HUES6 (cell line): ENCODE measurements at regions not wholly inside any gene's neighbourhood (a gene's known extent, or its start where the extent isn't known, plus 50 kb on each side); places are given as distances from the start of the nearest gene placed in this dataset.

ENCODE experiments used
- H3K27ac ChIP-seq: 2 replicates; pipeline ENCODE4 v1.7.0; 2013; ENCODE audit warnings: low read depth, mild to moderate bottlenecking, low read length, inconsistent platforms
- H3K27me3 ChIP-seq: 2 replicates; pipeline ENCODE4 v1.6.1; 2013; ENCODE audit warnings: low read length; ENCODE audit not compliant: control insufficient read depth, insufficient read depth
- H3K36me3 ChIP-seq: 2 replicates; pipeline ENCODE4 v1.6.1; 2013; ENCODE audit warnings: low read length; ENCODE audit not compliant: control insufficient read depth, insufficient read depth
- H3K4me1 ChIP-seq: 2 replicates; pipeline ENCODE4 v1.6.1; 2013; ENCODE audit warnings: low read length; ENCODE audit not compliant: control insufficient read depth, insufficient read depth
- H3K4me3 ChIP-seq: 2 replicates; pipeline ENCODE4 v1.5.1; 2013; ENCODE audit warnings: low read depth, low read length
- H3K9ac ChIP-seq: one replicate; pipeline ENCODE4 v1.6.1; 2013; ENCODE audit warnings: mild to moderate bottlenecking, low read length
- H3K9me3 ChIP-seq: 2 replicates; pipeline ENCODE4 v1.6.1; 2013; ENCODE audit warnings: low read depth, low read length; ENCODE audit not compliant: control insufficient read depth, insufficient read depth

GRCh38 chr9:107142896-107143603 lies 140.0 kb upstream of the RAD23B start:
- no peaks in the 10 kb centered on the region for H3K36me3 ChIP-seq
- no peaks in the 10 kb centered on the region for H3K27me3 ChIP-seq
- no peak overlapping the region for H3K9ac ChIP-seq
- no peak overlapping the region for H3K27ac ChIP-seq
- H3K4me3 ChIP-seq = no peak overlapping the region
- peaks cover 2% of the 10 kb centered on the region; the same call in 1 of the 2 replicates for H3K4me1 ChIP-seq
- no peaks in the 10 kb centered on the region for H3K9me3 ChIP-seq

- Histone ChIP-seq H3K36me3 (no peaks in the 10 kb centered on the region), H3K27ac (no peak overlapping the region), H3K9me3 (no peaks in the 10 kb centered on the region), H3K27me3 (no peaks in the 10 kb centered on the region), H3K9ac (no peak overlapping the region), H3K4me1 (no peaks in the 10 kb centered on the region), H3K4me3 (no peak overlapping the region)
These were observed 138.6 kb upstream of the RAD23B start for GRCh38 chr9:107144475-107144874.

GRCh38 chr9:107147134-107147533 lies 135.9 kb upstream of the RAD23B start:
- no peaks in the 10 kb centered on the region for H3K36me3 ChIP-seq
- no peaks in the 10 kb centered on the region for H3K27me3 ChIP-seq
- peaks cover 5% of the 10 kb centered on the region; the same call in 1 of the 2 replicates for H3K9me3 ChIP-seq
- no peak overlapping the region for H3K4me3 ChIP-seq
- no peak overlapping the region for H3K9ac ChIP-seq
- H3K4me1 ChIP-seq = no peaks in the 10 kb centered on the region
- H3K27ac ChIP-seq = no peak overlapping the region

GRCh38 chr9:107148216-107148615 lies 134.9 kb upstream of the RAD23B start:
- Histone ChIP-seq H3K9me3 (peaks cover 5% of the 10 kb centered on the region; the same call in 1 of the 2 replicates), H3K27ac (no peak overlapping the region), H3K36me3 (no peaks in the 10 kb centered on the region), H3K4me3 (no peak overlapping the region), H3K9ac (no peak overlapping the region), H3K27me3 (no peaks in the 10 kb centered on the region), H3K4me1 (no peaks in the 10 kb centered on the region)

- H3K4me3 ChIP-seq = no peak overlapping the region
- no peak overlapping the region for H3K27ac ChIP-seq
- H3K9me3 ChIP-seq = peaks cover 5% of the 10 kb centered on the region; the same call in 1 of the 2 replicates
- no peak overlapping the region for H3K9ac ChIP-seq
- no peaks in the 10 kb centered on the region for H3K27me3 ChIP-seq
- H3K36me3 ChIP-seq = no peaks in the 10 kb centered on the region
- H3K4me1 ChIP-seq = peaks cover 10% of the 10 kb centered on the region; the same call in 1 of the 2 replicates
These were observed 133.3 kb upstream of the RAD23B start for GRCh38 chr9:107149756-107150155.

- H3K4me1 ChIP-seq = peaks cover 10% of the 10 kb centered on the region; the same call in 1 of the 2 replicates
- H3K9me3 ChIP-seq = peaks cover 5% of the 10 kb centered on the region; the same call in 1 of the 2 replicates
- H3K36me3 ChIP-seq = no peaks in the 10 kb centered on the region
- no peak overlapping the region for H3K9ac ChIP-seq
- H3K27ac ChIP-seq = no peak overlapping the region
- H3K27me3 ChIP-seq = no peaks in the 10 kb centered on the region
- no peak overlapping the region for H3K4me3 ChIP-seq
These were observed 129.7 kb upstream of the RAD23B start for GRCh38 chr9:107153336-107153735.

- Histone ChIP-seq H3K27me3 (no peaks in the 10 kb centered on the region), H3K36me3 (no peaks in the 10 kb centered on the region), H3K4me3 (no peak overlapping the region), H3K4me1 (peaks cover 10% of the 10 kb centered on the region; the same call in 1 of the 2 replicates), H3K9ac (no peak overlapping the region), H3K27ac (no peak overlapping the region), H3K9me3 (peaks cover 5% of the 10 kb centered on the region; the same call in 1 of the 2 replicates)
These were observed 128.8 kb upstream of the RAD23B start for GRCh38 chr9:107154291-107154690.

- H3K27ac ChIP-seq = no peak overlapping the region
- H3K27me3 ChIP-seq = no peaks in the 10 kb centered on the region
- peaks cover 5% of the 10 kb centered on the region; the same call in 1 of the 2 replicates for H3K9me3 ChIP-seq
- H3K4me3 ChIP-seq = no peak overlapping the region
- H3K36me3 ChIP-seq = no peaks in the 10 kb centered on the region
- no peak overlapping the region for H3K9ac ChIP-seq
- peaks cover 10% of the 10 kb centered on the region; the same call in 1 of the 2 replicates for H3K4me1 ChIP-seq
These were observed 128.3 kb upstream of the RAD23B start for GRCh38 chr9:107154766-107155165.

GRCh38 chr9:107155244-107155817 lies 127.7 kb upstream of the RAD23B start:
- H3K27me3 ChIP-seq = no peaks in the 10 kb centered on the region
- H3K9me3 ChIP-seq = peaks cover 5% of the 10 kb centered on the region; the same call in 1 of the 2 replicates
- H3K4me3 ChIP-seq = no peak overlapping the region
- no peak overlapping the region for H3K27ac ChIP-seq
- no peaks in the 10 kb centered on the region for H3K36me3 ChIP-seq
- peaks cover 10% of the 10 kb centered on the region; the same call in 1 of the 2 replicates for H3K4me1 ChIP-seq
- no peak overlapping the region for H3K9ac ChIP-seq

- Histone ChIP-seq H3K4me3 (no peak overlapping the region), H3K27me3 (no peaks in the 10 kb centered on the region), H3K27ac (no peak overlapping the region), H3K36me3 (no peaks in the 10 kb centered on the region), H3K9ac (no peak overlapping the region), H3K4me1 (peaks cover 10% of the 10 kb centered on the region; the same call in 1 of the 2 replicates), H3K9me3 (no peaks in the 10 kb centered on the region)
These were observed 124.8 kb upstream of the RAD23B start for GRCh38 chr9:107158321-107158720.

- no peak overlapping the region for H3K9ac ChIP-seq
- no peaks in the 10 kb centered on the region for H3K4me1 ChIP-seq
- no peaks in the 10 kb centered on the region for H3K27me3 ChIP-seq
- H3K4me3 ChIP-seq = no peak overlapping the region
- H3K9me3 ChIP-seq = no peaks in the 10 kb centered on the region
- H3K36me3 ChIP-seq = no peaks in the 10 kb centered on the region
- no peak overlapping the region for H3K27ac ChIP-seq
These were observed 121.7 kb upstream of the RAD23B start for GRCh38 chr9:107161338-107161737.
